Testis (tissue), 2 donors: ENCODE measurements at regions not wholly inside any gene's neighbourhood (a gene's known extent, or its start where the extent isn't known, plus 50 kb on each side); places are given as distances from the start of the nearest gene placed in this dataset.

Experiments
- CTCF ChIP-seq, 3 experiments: fragments of 450-650 bp in 2 of 3; fragments of 200-600 bp in 1 of 3; sonication (generic) in 1 of 3; IDR thresholded peaks; one replicate each; pipeline ENCODE4 v1.5.1; 2016 to 2019; ENCODE audit warnings: antibody characterized with exemption in 3 of 3, mild to moderate bottlenecking in 2 of 3, moderate library complexity in 1 of 3
- POLR2A ChIP-seq: fragments of 450-650 bp; IDR thresholded peaks from one replicate; pipeline ENCODE4 v1.6.1; 2017; ENCODE audit warnings: antibody characterized with exemption, mild to moderate bottlenecking, moderate library complexity

GRCh38 chr6:73884540-73884939 lies 188.5 kb downstream of the CD109 start:
- TF ChIP-seq CTCF (IDR thresholded peaks at IDR 0.05) (no peak), POLR2A (no peak)
